ENCODE measurements at regions not wholly inside any gene's neighbourhood (a gene's known extent, or its start where the extent isn't known, plus 50 kb on each side); places are given as distances from the start of the nearest gene placed in this dataset.

DNA sequence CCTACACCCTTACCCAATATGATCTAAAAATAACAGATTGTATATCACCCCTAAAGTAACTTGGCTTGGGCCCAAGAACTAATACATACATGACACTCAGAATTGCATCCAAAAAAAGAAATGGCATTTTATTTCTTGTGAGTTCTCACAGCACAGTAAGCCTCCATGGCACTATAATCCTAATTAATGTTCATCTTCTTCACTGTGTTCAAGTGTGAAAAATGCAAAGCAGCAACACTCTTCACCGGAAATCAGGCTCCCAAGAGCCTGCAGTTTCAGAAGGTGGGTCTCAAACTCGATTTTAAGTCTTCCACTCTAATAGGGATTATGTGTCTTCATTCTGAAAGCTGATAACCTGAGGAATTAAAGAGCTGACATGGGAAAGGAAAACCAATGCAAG, 142.8 kb upstream of the TSC22D2 start:
- no peak overlapping the region for H3K14ac ChIP-seq (replicated peaks; ENCODE audit: low read depth, low read length)
- ChIA-PET POLR2A (ENCODE audit: unreplicated experiment) (no interaction called here), CTCF (no interaction called here)
- H4K91ac ChIP-seq (ENCODE audit: insufficient read depth, low read depth, low read length) = no peak overlapping the region
- no CpG with 5 or more reads among the region's 2 CpGs for WGBS, 2 experiments (ENCODE audit: extremely low coverage in 2 of 2, insufficient read length in 1 of 2)
- H3K23ac ChIP-seq (ENCODE audit: low read depth, low read length) = no peak overlapping the region
- H3K4me2 ChIP-seq (ENCODE audit: low read depth, low read length) = no peak overlapping the region
- dilution Hi-C loops (cut with HindIII; ENCODE audit: low sequenced_read_pairs, unreplicated experiment) (no loop called here), in situ Hi-C loops (cut with MboI; ENCODE audit: low sequenced_read_pairs) (no loop called here), intact Hi-C loops (cut with micrococcal nuclease) (no loop called here)
- H3K9ac ChIP-seq (ENCODE audit: low read depth, low read length) = no peak overlapping the region
- peaks cover 5% of the 10 kb centered on the region for H3K4me1 ChIP-seq (ENCODE audit: control insufficient read depth, insufficient read depth, low read length)
- no peak overlapping the region for H2AK5ac ChIP-seq (ENCODE audit: low read depth, low read length)
- no peak overlapping the region for H2BK20ac ChIP-seq (ENCODE audit: low read depth, low read length)
- H3K4me3 ChIP-seq (ENCODE audit: insufficient read depth, low read depth, low read length) = no peak overlapping the region
- no peaks in the 10 kb centered on the region for H3K9me3 ChIP-seq (ENCODE audit: control insufficient read depth, insufficient read depth, low read length)
- no peak for TF ChIP-seq BHLHE40 (IDR thresholded peaks at IDR 0.05; ENCODE audit: low read depth, low read length)
- TF ChIP-seq FOS (IDR thresholded peaks at IDR 0.05; ENCODE audit: low read depth, low read length) = no peak
- no peak for TF ChIP-seq MAZ (IDR thresholded peaks at IDR 0.05; ENCODE audit: borderline replicate concordance, low read depth, low read length)
- TF ChIP-seq RFX5 (IDR thresholded peaks at IDR 0.05; ENCODE audit: low read depth, low read length) = no peak
- no peak for TF ChIP-seq MXI1 (IDR thresholded peaks at IDR 0.05; ENCODE audit: borderline replicate concordance, low read depth, low read length)
- no peak for TF ChIP-seq SMC3 (IDR thresholded peaks at IDR 0.05; ENCODE audit: low read depth, low read length)
- TF ChIP-seq ELK1 (IDR thresholded peaks at IDR 0.05; ENCODE audit: borderline replicate concordance, low read depth, low read length) = no peak
- TF ChIP-seq, protein P1, sequence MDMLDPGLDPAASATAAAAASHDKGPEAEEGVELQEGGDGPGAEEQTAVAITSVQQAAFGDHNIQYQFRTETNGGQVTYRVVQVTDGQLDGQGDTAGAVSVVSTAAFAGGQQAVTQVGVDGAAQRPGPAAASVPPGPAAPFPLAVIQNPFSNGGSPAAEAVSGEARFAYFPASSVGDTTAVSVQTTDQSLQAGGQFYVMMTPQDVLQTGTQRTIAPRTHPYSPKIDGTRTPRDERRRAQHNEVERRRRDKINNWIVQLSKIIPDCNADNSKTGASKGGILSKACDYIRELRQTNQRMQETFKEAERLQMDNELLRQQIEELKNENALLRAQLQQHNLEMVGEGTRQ (IDR thresholded peaks at IDR 0.05; ENCODE audit: low read depth, low read length) = no peak
- TF ChIP-seq MAFK (IDR thresholded peaks at IDR 0.05; ENCODE audit: low read depth, low read length) = no peak
- no peak for TF ChIP-seq CHD1 (IDR thresholded peaks at IDR 0.05; ENCODE audit: low read depth, low read length)
- no peak for TF ChIP-seq NFE2L2 (IDR thresholded peaks at IDR 0.05; ENCODE audit: low read depth, low read length)
- no peak for TF ChIP-seq CEBPB (IDR thresholded peaks at IDR 0.05; ENCODE audit: low read depth, low read length)
- TF ChIP-seq POLR2A (IDR thresholded peaks at IDR 0.05; ENCODE audit: low read depth, low read length) = no peak
- no peak for TF ChIP-seq RAD21 (IDR thresholded peaks at IDR 0.05; ENCODE audit: low read length)
- TF ChIP-seq RCOR1 (IDR thresholded peaks at IDR 0.05; ENCODE audit: insufficient replicate concordance, low read length) = no peak
- TF ChIP-seq CTCF (conservative IDR thresholded peaks at IDR 0.05; ENCODE audit: low read depth, low read length) = no peak
- no TSS peak for BruUV-seq (replicated peaks)
- DNase-seq (no peak), ATAC-seq (ENCODE audit: low read depth) (no peak)
- peaks cover 5% of the 10 kb centered on the region; the same call in 1 of the 2 replicates for H3K9me1 ChIP-seq (ENCODE audit: insufficient read depth, low read length)
- no peak overlapping the region for H3K27ac ChIP-seq (ENCODE audit: insufficient read depth, low read length)
- H2BK15ac ChIP-seq (ENCODE audit: low read depth, low read length) = no peak overlapping the region
- H3K4ac ChIP-seq (ENCODE audit: low read depth, low read length) = no peak overlapping the region
- H2AFZ ChIP-seq (replicated peaks; ENCODE audit: low read length, poor library complexity) = no peak overlapping the region
- no peak overlapping the region for H4K5ac ChIP-seq (ENCODE audit: low read depth, low read length)
- no peaks in the 10 kb centered on the region for H3K27me3 ChIP-seq (ENCODE audit: control insufficient read depth, insufficient read depth, low read length)
- H4K8ac ChIP-seq (ENCODE audit: low read depth in 2 of 2, low read length in 2 of 2) = no peak overlapping the region
- no peak overlapping the region for H2BK5ac ChIP-seq (ENCODE audit: low read depth, low read length, poor library complexity, severe bottlenecking)
- H4K20me1 ChIP-seq (ENCODE audit: insufficient read depth, low read length) = no peaks in the 10 kb centered on the region
- no peaks in the 10 kb centered on the region for H3K79me1 ChIP-seq (ENCODE audit: low read depth in 1 of 2, low read length in 2 of 2)
- no peak overlapping the region for H2AK9ac ChIP-seq (replicated peaks; ENCODE audit: low read depth, low read length, poor library complexity)
- H3K36me3 ChIP-seq (ENCODE audit: control insufficient read depth, insufficient read depth, low read length) = no peaks in the 10 kb centered on the region
- no peak overlapping the region for H2BK120ac ChIP-seq (ENCODE audit: low read depth, low read length)
- H3K18ac ChIP-seq (ENCODE audit: low read depth, low read length) = no peak overlapping the region
- no peak overlapping the region for H3K56ac ChIP-seq (ENCODE audit: extremely low read depth, insufficient read depth, low read length)

Data from IMR-90 (cell line).